Hepatocyte (in vitro differentiated cells): ENCODE measurements at regions not wholly inside any gene's neighbourhood (a gene's known extent, or its start where the extent isn't known, plus 50 kb on each side); places are given as distances from the start of the nearest gene placed in this dataset.

Source experiments
- DNase-seq: peaks from one replicate; pipeline ENCODE4 v3.0.0-alpha.2; 2016; ENCODE audit warnings: low spot score
- H2AFZ ChIP-seq: fragments of 200-600 bp; sonication (generic); 2 replicates; pipeline ENCODE4 v1.6.0; 2016; ENCODE audit warnings: antibody characterized with exemption, mild to moderate bottlenecking
- H3K27ac ChIP-seq: fragments of 200-600 bp; sonication (generic); 2 replicates; pipeline ENCODE4 v1.5.1; 2016; ENCODE audit warnings: mild to moderate bottlenecking
- H3K27me3 ChIP-seq: fragments of 200-600 bp; sonication (generic); 2 replicates; pipeline ENCODE4 v1.6.1; 2016
- H3K36me3 ChIP-seq: fragments of 200-600 bp; sonication (generic); replicated peaks from 2 replicates; pipeline ENCODE4 v1.5.1; 2016; ENCODE audit warnings: low read depth; ENCODE audit not compliant: insufficient read depth
- H3K4me1 ChIP-seq: fragments of 200-600 bp; sonication (generic); 2 replicates; pipeline ENCODE4 v1.5.1; 2016; ENCODE audit warnings: mild to moderate bottlenecking, moderate library complexity; ENCODE audit not compliant: insufficient read depth
- H3K4me2 ChIP-seq: fragments of 200-600 bp; sonication (generic); 2 replicates; pipeline ENCODE4 v1.6.0; 2016
- H3K4me3 ChIP-seq: fragments of 200-600 bp; sonication (generic); 2 replicates; pipeline ENCODE4 v1.5.1; 2016; ENCODE audit warnings: mild to moderate bottlenecking
- H3K79me2 ChIP-seq: fragments of 200-600 bp; sonication (generic); 2 replicates; pipeline ENCODE4 v1.6.0; 2017; ENCODE audit warnings: mild to moderate bottlenecking
- H3K9me2 ChIP-seq: fragments of 200-600 bp; sonication (generic); replicated peaks from 2 replicates; pipeline ENCODE4 v1.6.0; 2017; ENCODE audit warnings: mild to moderate bottlenecking; ENCODE audit not compliant: insufficient read depth
- H3K9me3 ChIP-seq: fragments of 200-600 bp; sonication (generic); 2 replicates; pipeline ENCODE4 v1.5.1; 2016; ENCODE audit warnings: low read depth, mild to moderate bottlenecking
- H4K20me1 ChIP-seq: fragments of 200-600 bp; sonication (generic); 2 replicates; pipeline ENCODE4 v1.6.0; 2016; ENCODE audit warnings: mild to moderate bottlenecking; ENCODE audit not compliant: insufficient read depth, poor library complexity, severe bottlenecking
- EZH2 ChIP-seq: fragments of 200-600 bp; sonication (generic); IDR thresholded peaks from 2 replicates; pipeline ENCODE4 v1.6.1; 2016; ENCODE audit warnings: antibody characterized with exemption, mild to moderate bottlenecking, borderline replicate concordance
- EZH2phosphoT487 ChIP-seq: fragments of 200-600 bp; sonication (generic); IDR thresholded peaks from one replicate; pipeline ENCODE4 v1.6.1; 2018; ENCODE audit warnings: antibody characterized with exemption, mild to moderate bottlenecking, low read depth, moderate library complexity; ENCODE audit not compliant: unreplicated experiment, severe bottlenecking
- WGBS: methylation state at CpG from one replicate; pipeline ENCODE4 v1.1.6; 2016; ENCODE audit warnings: low lambda C conversion rate; ENCODE audit errors: missing lambda C conversion rate; 5-methylcytosine and 5-hydroxymethylcytosine counted together
- TF ChIP-seq, protein P1 (sequence below): fragments of 200-600 bp; sonication (generic); IDR thresholded peaks from 2 replicates; pipeline ENCODE4 v1.5.1; 2016; ENCODE audit warnings: antibody characterized with exemption, mild to moderate bottlenecking; ENCODE audit not compliant: poor library complexity

GRCh38 chr5:68818870-68819269 is 274.9 kb upstream of the SLC30A5 start:
- H3K27ac ChIP-seq: no peak overlapping the region
- H3K4me3 ChIP-seq: no peak overlapping the region
- no peaks in the 10 kb centered on the region for H3K36me3 ChIP-seq
- H3K79me2 ChIP-seq: no peaks in the 10 kb centered on the region
- no peak for DNase-seq
- H3K9me3 ChIP-seq: no peaks in the 10 kb centered on the region
- H4K20me1 ChIP-seq: no peaks in the 10 kb centered on the region
- no peaks in the 10 kb centered on the region for H3K27me3 ChIP-seq
- no peak for TF ChIP-seq EZH2
- TF ChIP-seq EZH2phosphoT487: no peak
- no peaks in the 10 kb centered on the region for H3K9me2 ChIP-seq
- no peak overlapping the region for H3K4me2 ChIP-seq
- no peak overlapping the region for H2AFZ ChIP-seq
- 84% methylated on average over 3 of the region's 3 CpGs for WGBS
- no peaks in the 10 kb centered on the region for H3K4me1 ChIP-seq

DNA sequence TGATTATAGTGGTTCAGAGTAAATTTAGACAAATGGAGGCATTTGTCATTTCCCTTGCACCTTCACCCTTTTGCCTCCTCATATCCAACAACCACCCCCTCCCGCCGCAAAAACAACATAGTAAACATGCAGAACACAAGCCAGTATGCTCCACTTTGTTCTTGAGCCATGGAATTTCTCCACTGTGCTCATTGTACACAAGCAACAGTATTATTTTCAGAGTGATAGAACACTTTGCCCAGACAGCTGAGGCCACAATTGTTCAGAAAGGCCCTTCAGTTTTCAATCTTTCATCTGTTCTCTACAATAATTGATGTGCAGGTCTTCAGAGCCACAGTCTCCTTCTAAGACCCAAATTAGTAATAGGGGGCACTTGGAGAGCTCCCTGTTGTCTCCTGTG is 272.8 kb upstream of the SLC30A5 start:
- WGBS: 100% methylated on average over 2 of the region's 2 CpGs
- H3K4me1 ChIP-seq: no peaks in the 10 kb centered on the region
- no peaks in the 10 kb centered on the region for H3K9me3 ChIP-seq
- no peak overlapping the region for H2AFZ ChIP-seq
- no peaks in the 10 kb centered on the region for H3K79me2 ChIP-seq
- no peak for DNase-seq
- no peak overlapping the region for H3K4me3 ChIP-seq
- H3K36me3 ChIP-seq: no peaks in the 10 kb centered on the region
- H3K27me3 ChIP-seq: no peaks in the 10 kb centered on the region
- H3K9me2 ChIP-seq: no peaks in the 10 kb centered on the region
- TF ChIP-seq, protein P1, sequence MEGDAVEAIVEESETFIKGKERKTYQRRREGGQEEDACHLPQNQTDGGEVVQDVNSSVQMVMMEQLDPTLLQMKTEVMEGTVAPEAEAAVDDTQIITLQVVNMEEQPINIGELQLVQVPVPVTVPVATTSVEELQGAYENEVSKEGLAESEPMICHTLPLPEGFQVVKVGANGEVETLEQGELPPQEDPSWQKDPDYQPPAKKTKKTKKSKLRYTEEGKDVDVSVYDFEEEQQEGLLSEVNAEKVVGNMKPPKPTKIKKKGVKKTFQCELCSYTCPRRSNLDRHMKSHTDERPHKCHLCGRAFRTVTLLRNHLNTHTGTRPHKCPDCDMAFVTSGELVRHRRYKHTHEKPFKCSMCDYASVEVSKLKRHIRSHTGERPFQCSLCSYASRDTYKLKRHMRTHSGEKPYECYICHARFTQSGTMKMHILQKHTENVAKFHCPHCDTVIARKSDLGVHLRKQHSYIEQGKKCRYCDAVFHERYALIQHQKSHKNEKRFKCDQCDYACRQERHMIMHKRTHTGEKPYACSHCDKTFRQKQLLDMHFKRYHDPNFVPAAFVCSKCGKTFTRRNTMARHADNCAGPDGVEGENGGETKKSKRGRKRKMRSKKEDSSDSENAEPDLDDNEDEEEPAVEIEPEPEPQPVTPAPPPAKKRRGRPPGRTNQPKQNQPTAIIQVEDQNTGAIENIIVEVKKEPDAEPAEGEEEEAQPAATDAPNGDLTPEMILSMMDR: no peak
- TF ChIP-seq EZH2 (no peak), EZH2phosphoT487 (no peak)
- H3K4me2 ChIP-seq: no peak overlapping the region
- H4K20me1 ChIP-seq: no peaks in the 10 kb centered on the region
- no peak overlapping the region for H3K27ac ChIP-seq

GRCh38 chr5:68822796-68823195 is 271.0 kb upstream of the SLC30A5 start:
- no peak for DNase-seq
- no peak overlapping the region for H3K4me2 ChIP-seq
- H3K4me3 ChIP-seq: no peak overlapping the region
- H3K27me3 ChIP-seq: no peaks in the 10 kb centered on the region
- 78% methylated on average over 1 of the region's 1 CpG for WGBS
- H3K36me3 ChIP-seq: no peaks in the 10 kb centered on the region
- no peaks in the 10 kb centered on the region for H3K4me1 ChIP-seq
- TF ChIP-seq, protein P1: no peak
- TF ChIP-seq EZH2 (no peak), EZH2phosphoT487 (no peak)
- no peaks in the 10 kb centered on the region for H4K20me1 ChIP-seq
- H2AFZ ChIP-seq: no peak overlapping the region
- no peaks in the 10 kb centered on the region for H3K9me3 ChIP-seq
- H3K27ac ChIP-seq: no peak overlapping the region
- no peaks in the 10 kb centered on the region for H3K9me2 ChIP-seq
- no peaks in the 10 kb centered on the region for H3K79me2 ChIP-seq

DNA sequence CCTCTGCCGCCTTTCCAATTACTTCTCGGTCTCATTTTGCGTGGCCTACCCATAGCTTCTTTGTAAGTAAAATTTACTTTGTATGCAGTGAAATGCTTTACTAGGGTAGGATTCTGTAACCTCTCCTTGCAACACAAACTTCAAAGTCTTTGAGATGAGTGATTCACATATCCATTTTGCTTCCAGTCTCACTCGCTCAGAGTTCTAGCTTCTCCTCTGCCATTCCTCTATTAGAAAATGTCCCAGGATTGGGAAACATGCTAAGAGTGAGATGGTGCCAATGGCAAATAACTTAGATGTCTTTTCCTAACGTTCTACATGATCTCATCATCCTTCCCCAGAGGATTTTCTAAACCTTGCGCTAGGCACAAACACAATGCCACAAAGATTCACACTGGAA is 270.5 kb upstream of the SLC30A5 start:
- DNase-seq: no peak
- H3K9me2 ChIP-seq: no peaks in the 10 kb centered on the region
- H3K4me1 ChIP-seq: no peaks in the 10 kb centered on the region
- no peak for TF ChIP-seq EZH2phosphoT487
- no peak for TF ChIP-seq EZH2
- TF ChIP-seq, protein P1: no peak
- no peak overlapping the region for H3K4me2 ChIP-seq
- no peaks in the 10 kb centered on the region for H4K20me1 ChIP-seq
- WGBS: 94% methylated on average over 6 of the region's 6 CpGs
- H3K79me2 ChIP-seq: no peaks in the 10 kb centered on the region
- H2AFZ ChIP-seq: no peak overlapping the region
- no peaks in the 10 kb centered on the region for H3K9me3 ChIP-seq
- no peak overlapping the region for H3K27ac ChIP-seq
- H3K4me3 ChIP-seq: no peak overlapping the region
- H3K27me3 ChIP-seq: no peaks in the 10 kb centered on the region
- H3K36me3 ChIP-seq: no peaks in the 10 kb centered on the region
